ENCODE measurements at regions not wholly inside any gene's neighbourhood (a gene's known extent, or its start where the extent isn't known, plus 50 kb on each side); places are given as distances from the start of the nearest gene placed in this dataset.

- no peak overlapping the region for H3K27ac ChIP-seq
- TF ChIP-seq ZFX (IDR thresholded peaks at IDR 0.05): no peak
- TF ChIP-seq CTCF (conservative IDR thresholded peaks at IDR 0.05): no peak
Observed at GRCh38 chr5:130896636-130897035, 268.4 kb downstream of the HINT1 start.

DNA sequence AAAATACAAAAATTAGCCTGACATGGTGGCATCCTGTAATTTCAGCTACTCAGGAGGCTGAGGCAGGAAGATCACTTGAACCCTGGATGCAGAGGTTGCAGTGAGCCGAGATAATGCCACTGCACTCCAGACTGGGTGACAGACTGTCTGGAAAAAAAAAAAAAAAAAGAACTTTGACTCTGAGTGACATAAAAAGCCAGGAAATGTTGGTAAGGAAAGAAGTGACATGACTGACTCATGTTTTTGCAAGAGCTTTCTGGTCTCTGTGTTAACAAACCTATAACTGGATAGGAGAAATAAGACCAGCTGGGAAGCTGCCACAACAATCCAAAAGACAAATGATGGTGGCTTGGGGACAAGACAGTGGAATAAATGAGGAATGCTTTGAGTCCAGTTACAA is 272.1 kb downstream of the HINT1 start:
- TF ChIP-seq ZFX (IDR thresholded peaks at IDR 0.05) (no peak), CTCF (conservative IDR thresholded peaks at IDR 0.05) (no peak)
- H3K27ac ChIP-seq: no peak overlapping the region

DNA sequence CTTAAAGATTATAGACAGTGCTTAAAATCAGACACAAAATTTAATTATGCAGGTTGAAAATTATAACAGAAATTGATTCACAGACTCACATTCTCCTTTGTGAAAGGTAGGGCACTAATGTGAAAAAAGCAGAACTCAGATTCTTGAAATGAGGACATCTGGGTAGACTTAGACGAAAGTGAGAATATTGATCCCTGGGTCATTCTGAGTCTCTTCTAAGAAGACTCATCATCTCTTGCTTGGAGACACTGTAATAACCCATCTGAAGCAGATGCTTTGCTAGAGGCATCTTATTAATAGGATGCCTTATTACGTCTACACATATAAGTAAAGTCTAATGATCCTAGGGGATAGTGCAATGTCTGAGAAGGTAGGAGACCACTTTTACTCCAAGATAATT is 274.4 kb downstream of the HINT1 start:
- TF ChIP-seq CTCF (conservative IDR thresholded peaks at IDR 0.05): no peak
- no peak for TF ChIP-seq ZFX (IDR thresholded peaks at IDR 0.05)
- no peak overlapping the region for H3K27ac ChIP-seq

GRCh38 chr5:130885691-130886090 is 279.4 kb downstream of the HINT1 start:
- H3K27ac ChIP-seq: no peak overlapping the region
- no peak for TF ChIP-seq ZFX (IDR thresholded peaks at IDR 0.05)
- TF ChIP-seq CTCF (conservative IDR thresholded peaks at IDR 0.05): no peak

- TF ChIP-seq CTCF (conservative IDR thresholded peaks at IDR 0.05): no peak
- no peak for TF ChIP-seq ZFX (IDR thresholded peaks at IDR 0.05)
Observed at GRCh38 chr5:130885027-130885426, 280.0 kb downstream of the HINT1 start.

GRCh38 chr5:130884023-130884422 is 281.0 kb downstream of the HINT1 start:
- no peak overlapping the region for H3K27ac ChIP-seq
- TF ChIP-seq CTCF (conservative IDR thresholded peaks at IDR 0.05): no peak
- no peak for TF ChIP-seq ZFX (IDR thresholded peaks at IDR 0.05)

More at GRCh38 chr5:130885027-130885426, 280.0 kb downstream of the HINT1 start:
- no peak overlapping the region for H3K27ac ChIP-seq

- TF ChIP-seq CTCF (conservative IDR thresholded peaks at IDR 0.05) (no peak), ZFX (IDR thresholded peaks at IDR 0.05) (no peak)
- H3K27ac ChIP-seq: no peak overlapping the region
Observed at GRCh38 chr5:130875656-130876055, 289.4 kb downstream of the HINT1 start.
